ENCODE measurements at regions not wholly inside any gene's neighbourhood (a gene's known extent, or its start where the extent isn't known, plus 50 kb on each side); places are given as distances from the start of the nearest gene placed in this dataset.

- Histone ChIP-seq H3K4me3 (no peak overlapping the region), H3K4me1 (no peaks in the 10 kb centered on the region), H3K27ac (no peak overlapping the region), H3K27me3 (no peaks in the 10 kb centered on the region), H3K36me3 (no peaks in the 10 kb centered on the region), H3K9me3 (no peaks in the 10 kb centered on the region)
- intact Hi-C loops (cut with DNase I; ENCODE audit: low total_unique reads): no loop called here
- no peak for DNase-seq
- TF ChIP-seq POLR2A (IDR thresholded peaks at IDR 0.05): no peak
- TF ChIP-seq, protein P1, sequence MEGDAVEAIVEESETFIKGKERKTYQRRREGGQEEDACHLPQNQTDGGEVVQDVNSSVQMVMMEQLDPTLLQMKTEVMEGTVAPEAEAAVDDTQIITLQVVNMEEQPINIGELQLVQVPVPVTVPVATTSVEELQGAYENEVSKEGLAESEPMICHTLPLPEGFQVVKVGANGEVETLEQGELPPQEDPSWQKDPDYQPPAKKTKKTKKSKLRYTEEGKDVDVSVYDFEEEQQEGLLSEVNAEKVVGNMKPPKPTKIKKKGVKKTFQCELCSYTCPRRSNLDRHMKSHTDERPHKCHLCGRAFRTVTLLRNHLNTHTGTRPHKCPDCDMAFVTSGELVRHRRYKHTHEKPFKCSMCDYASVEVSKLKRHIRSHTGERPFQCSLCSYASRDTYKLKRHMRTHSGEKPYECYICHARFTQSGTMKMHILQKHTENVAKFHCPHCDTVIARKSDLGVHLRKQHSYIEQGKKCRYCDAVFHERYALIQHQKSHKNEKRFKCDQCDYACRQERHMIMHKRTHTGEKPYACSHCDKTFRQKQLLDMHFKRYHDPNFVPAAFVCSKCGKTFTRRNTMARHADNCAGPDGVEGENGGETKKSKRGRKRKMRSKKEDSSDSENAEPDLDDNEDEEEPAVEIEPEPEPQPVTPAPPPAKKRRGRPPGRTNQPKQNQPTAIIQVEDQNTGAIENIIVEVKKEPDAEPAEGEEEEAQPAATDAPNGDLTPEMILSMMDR (IDR thresholded peaks at IDR 0.05): no peak
Measured at GRCh38 chr10:44673245-44673983, 237.7 kb upstream of the TMEM72 start.

GRCh38 chr10:44674536-44675386, 236.4 kb upstream of the TMEM72 start:
- no peak for DNase-seq
- Histone ChIP-seq H3K27me3 (no peaks in the 10 kb centered on the region), H3K4me1 (no peaks in the 10 kb centered on the region), H3K9me3 (no peaks in the 10 kb centered on the region), H3K36me3 (no peaks in the 10 kb centered on the region), H3K27ac (no peak overlapping the region), H3K4me3 (no peak overlapping the region)
- intact Hi-C loops (cut with DNase I; ENCODE audit: low total_unique reads): no loop called here
- TF ChIP-seq POLR2A (IDR thresholded peaks at IDR 0.05): no peak
- TF ChIP-seq, protein P1 (IDR thresholded peaks at IDR 0.05): no peak

- H3K36me3 ChIP-seq: no peaks in the 10 kb centered on the region
- intact Hi-C loops (cut with DNase I; ENCODE audit: low total_unique reads): no loop called here
- H3K27me3 ChIP-seq: no peaks in the 10 kb centered on the region
- H3K4me3 ChIP-seq: no peak overlapping the region
- DNase-seq: no peak
- no peak for TF ChIP-seq POLR2A (IDR thresholded peaks at IDR 0.05)
- TF ChIP-seq, protein P1 (IDR thresholded peaks at IDR 0.05): no peak
- no peak overlapping the region for H3K27ac ChIP-seq
- H3K9me3 ChIP-seq: no peaks in the 10 kb centered on the region
- no peaks in the 10 kb centered on the region for H3K4me1 ChIP-seq
Measured at GRCh38 chr10:44675387-44675874, 235.7 kb upstream of the TMEM72 start.

DNA sequence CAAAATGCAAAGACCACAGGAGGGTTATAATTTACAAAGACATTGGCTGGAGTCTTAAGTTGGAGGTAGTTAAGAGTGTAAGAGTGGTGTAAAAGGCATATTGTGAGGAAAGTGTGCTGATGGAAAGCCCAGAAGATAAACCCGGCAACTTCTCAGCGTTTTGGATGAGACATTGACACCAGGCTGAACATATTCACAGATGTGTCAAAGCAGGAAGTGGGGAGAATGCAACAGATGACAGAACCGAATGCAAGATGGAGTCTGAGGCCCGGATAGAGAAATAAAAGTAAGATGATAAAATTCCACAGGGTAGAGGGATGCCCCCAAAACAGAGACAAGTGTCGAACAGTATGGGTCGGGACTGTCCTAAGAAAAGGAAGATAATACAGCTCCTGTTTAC, 230.4 kb upstream of the TMEM72 start:
- DNase-seq: no peak
- TF ChIP-seq, protein P1 (IDR thresholded peaks at IDR 0.05): no peak
- no peak for TF ChIP-seq POLR2A (IDR thresholded peaks at IDR 0.05)
- intact Hi-C loops (cut with DNase I; ENCODE audit: low total_unique reads): no loop called here
- Histone ChIP-seq H3K4me1 (peaks cover 0 to 4% of the 10 kb centered on the region in 2 donors), H3K9me3 (no peaks in the 10 kb centered on the region), H3K27me3 (no peaks in the 10 kb centered on the region), H3K4me3 (no peak overlapping the region), H3K27ac (no peak overlapping the region), H3K36me3 (no peaks in the 10 kb centered on the region)

DNA sequence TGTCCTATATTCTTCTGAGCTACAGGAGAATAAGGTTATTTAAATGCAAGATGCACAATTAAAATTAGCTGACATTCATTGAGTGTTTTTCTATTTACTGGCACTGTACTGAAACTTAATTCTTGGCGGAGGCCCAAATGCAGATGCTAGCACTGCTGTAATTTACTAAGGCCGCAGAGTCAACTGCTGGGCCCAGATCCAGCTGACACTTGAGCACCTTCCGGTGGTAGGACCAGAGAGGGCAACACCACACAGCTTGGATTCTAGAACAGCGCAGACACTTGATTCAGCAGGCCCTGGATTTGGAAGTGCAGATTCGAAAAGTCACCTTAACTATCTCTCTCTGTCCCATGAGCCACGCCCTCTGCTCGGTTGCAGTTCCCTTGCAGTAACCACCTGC, 228.6 kb upstream of the TMEM72 start:
- H3K4me1 ChIP-seq: peaks cover 0 to 4% of the 10 kb centered on the region in 2 donors
- no peaks in the 10 kb centered on the region for H3K9me3 ChIP-seq
- no peaks in the 10 kb centered on the region for H3K36me3 ChIP-seq
- H3K4me3 ChIP-seq: no peak overlapping the region
- TF ChIP-seq POLR2A (IDR thresholded peaks at IDR 0.05): no peak
- TF ChIP-seq, protein P1 (IDR thresholded peaks at IDR 0.05): no peak
- DNase-seq: no peak
- intact Hi-C loops (cut with DNase I; ENCODE audit: low total_unique reads): no loop called here
- H3K27ac ChIP-seq: no peak overlapping the region
- no peaks in the 10 kb centered on the region for H3K27me3 ChIP-seq

All from uterus (tissue), 3 donors.